Dendritic cell treated with granulocyte-macrophage colony-stimulating factor and Interleukin-4, amounts not matched to agents 40 ng/mL and 50 ng/mL, for 4 days (primary cell): ENCODE measurements at regions not wholly inside any gene's neighbourhood (a gene's known extent, or its start where the extent isn't known, plus 50 kb on each side); places are given as distances from the start of the nearest gene placed in this dataset.

Source experiments
- H3K27ac Mint-ChIP-seq: one replicate; pipeline ENCODE4 v1.8.0; 2022; ENCODE audit warnings: mild to moderate bottlenecking, mixed read lengths
- H3K27me3 Mint-ChIP-seq: one replicate; pipeline ENCODE4 v1.8.0; 2022; ENCODE audit warnings: mild to moderate bottlenecking, mixed read lengths
- H3K36me3 Mint-ChIP-seq: one replicate; pipeline ENCODE4 v1.8.0; 2022; ENCODE audit warnings: low read depth, mixed read lengths
- H3K4me1 Mint-ChIP-seq: one replicate; pipeline ENCODE4 v1.8.0; 2022; ENCODE audit warnings: low read depth, mixed read lengths
- H3K4me3 Mint-ChIP-seq: one replicate; pipeline ENCODE4 v1.8.0; 2022; ENCODE audit warnings: mild to moderate bottlenecking, moderate library complexity, mixed read lengths
- H3K9me3 Mint-ChIP-seq: one replicate; pipeline ENCODE4 v1.8.0; 2022; ENCODE audit warnings: mixed read lengths
- intact Hi-C: fragments of 100-400 bp; cut with micrococcal nuclease; formaldehyde crosslinking; loops from one replicate; pipeline ENCODE4 v1.15.0; 2022

DNA sequence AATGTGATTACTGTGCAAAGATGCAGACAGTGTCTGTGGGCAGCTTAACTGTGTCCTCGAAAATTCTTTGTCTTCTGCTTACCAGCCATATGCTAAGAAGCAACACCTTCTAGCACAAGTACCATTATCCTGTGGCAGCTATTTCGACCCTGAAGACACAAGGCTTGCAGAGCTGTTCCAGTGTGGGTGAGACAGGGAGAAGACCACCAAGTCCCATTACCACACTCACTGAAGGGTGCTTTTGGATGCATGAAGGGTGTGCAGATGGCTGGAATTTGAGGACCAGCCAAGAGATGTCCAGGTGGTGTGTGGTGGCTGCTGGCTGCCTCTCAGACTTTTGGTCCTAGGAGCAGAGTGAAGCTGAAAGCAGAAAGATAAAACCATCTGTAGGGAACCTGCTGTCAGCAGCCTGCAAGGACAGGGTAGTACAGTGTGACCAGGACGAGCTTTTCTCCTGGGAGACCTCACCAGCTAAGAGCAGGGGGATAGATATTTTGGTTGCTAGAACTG, 161.8 kb downstream of the ICE1 start:
- Mint-ChIP-seq H3K36me3 (no peaks in the 10 kb centered on the region), H3K27me3 (no peaks in the 10 kb centered on the region), H3K27ac (no peak overlapping the region), H3K9me3 (peaks cover 12% of the 10 kb centered on the region), H3K4me1 (no peaks in the 10 kb centered on the region), H3K4me3 (no peak overlapping the region)
- intact Hi-C loops, result no loop called here

DNA sequence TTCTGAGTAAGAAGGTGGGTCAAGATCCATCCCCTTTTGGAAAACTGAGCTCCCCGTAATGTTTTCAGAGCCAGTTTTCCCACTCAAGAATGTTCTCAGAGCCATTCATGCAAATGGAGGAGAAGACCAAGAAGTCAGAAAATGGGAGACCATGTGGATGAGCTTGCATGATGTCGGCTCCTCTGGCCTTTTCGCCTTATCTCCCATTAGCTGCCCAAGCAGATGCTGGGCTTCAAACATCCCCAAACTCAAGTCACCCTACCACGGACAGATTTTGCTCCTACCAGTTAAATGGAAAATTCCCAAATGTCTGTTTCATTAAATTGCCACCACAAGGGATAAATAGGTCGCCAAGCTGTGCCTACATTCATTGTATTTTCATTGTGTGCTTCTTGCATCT, 161.4 kb downstream of the ICE1 start:
- H3K27ac Mint-ChIP-seq, result no peak overlapping the region
- H3K27me3 Mint-ChIP-seq, result no peaks in the 10 kb centered on the region
- H3K4me1 Mint-ChIP-seq, result no peaks in the 10 kb centered on the region
- no peak overlapping the region for H3K4me3 Mint-ChIP-seq
- H3K36me3 Mint-ChIP-seq, result no peaks in the 10 kb centered on the region
- peaks cover 10% of the 10 kb centered on the region for H3K9me3 Mint-ChIP-seq
- intact Hi-C loops, result no loop called here

DNA sequence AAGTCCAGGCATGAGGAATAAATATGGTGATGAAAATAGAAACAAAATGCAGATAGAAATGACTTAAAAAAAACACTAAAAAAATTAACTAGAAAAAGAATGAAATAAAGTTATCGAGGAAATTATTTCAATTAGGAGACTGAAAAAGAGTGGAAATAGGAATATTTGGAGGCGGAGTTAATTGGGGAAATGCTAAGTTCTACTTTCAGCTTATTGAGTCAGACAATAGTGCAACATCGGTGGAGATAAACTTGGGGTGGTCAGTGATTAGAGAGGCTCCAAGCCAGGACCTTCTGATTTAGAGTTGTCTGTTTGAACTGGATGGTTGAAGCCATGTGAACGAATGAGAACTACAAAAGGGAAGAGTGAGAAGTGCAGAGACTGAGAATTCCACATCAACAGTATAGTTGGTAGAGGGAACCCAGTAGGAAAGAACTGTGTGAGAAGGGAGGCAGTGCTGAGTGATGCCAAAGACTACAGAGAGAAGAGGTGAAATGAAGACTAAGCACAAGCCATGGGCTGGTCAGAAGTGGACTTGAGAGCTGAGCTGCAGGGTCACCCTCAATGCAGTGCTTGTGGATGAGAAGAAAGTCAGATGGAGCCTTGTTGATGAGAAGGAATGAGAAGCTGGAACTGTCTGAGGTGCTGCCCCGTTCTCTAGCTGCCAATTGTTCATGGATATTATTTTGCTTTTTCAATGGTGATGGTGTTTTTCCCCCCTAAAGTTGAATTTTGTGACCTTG, 160.7 kb downstream of the ICE1 start:
- Mint-ChIP-seq H3K4me3 (no peak overlapping the region), H3K9me3 (peaks cover 4% of the 10 kb centered on the region), H3K27me3 (no peaks in the 10 kb centered on the region), H3K4me1 (no peaks in the 10 kb centered on the region), H3K27ac (no peak overlapping the region), H3K36me3 (no peaks in the 10 kb centered on the region)
- intact Hi-C loops, result no loop called here

DNA sequence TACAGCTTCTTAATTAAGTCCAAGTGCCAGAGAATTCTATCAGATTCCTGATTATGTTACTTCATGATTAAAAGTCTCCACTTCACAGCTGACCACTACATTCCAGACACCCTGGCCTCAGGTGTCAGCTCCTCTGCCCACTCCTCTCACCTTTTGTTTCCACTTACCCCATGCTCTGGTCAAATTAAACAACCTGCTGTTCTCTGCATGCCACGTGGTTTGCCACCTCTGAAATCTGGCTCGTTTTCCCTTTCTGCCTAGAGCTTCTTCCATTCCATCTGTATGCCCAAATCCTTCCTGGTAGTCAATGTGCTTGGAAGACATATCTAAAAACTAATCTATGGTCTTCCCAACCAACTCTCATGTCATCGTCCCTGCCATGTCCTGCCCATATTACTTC, 158.6 kb downstream of the ICE1 start:
- no peaks in the 10 kb centered on the region for H3K9me3 Mint-ChIP-seq
- intact Hi-C loops, result no loop called here
- no peaks in the 10 kb centered on the region for H3K36me3 Mint-ChIP-seq
- H3K4me3 Mint-ChIP-seq, result no peak overlapping the region
- no peaks in the 10 kb centered on the region for H3K27me3 Mint-ChIP-seq
- H3K4me1 Mint-ChIP-seq, result no peaks in the 10 kb centered on the region
- no peak overlapping the region for H3K27ac Mint-ChIP-seq

DNA sequence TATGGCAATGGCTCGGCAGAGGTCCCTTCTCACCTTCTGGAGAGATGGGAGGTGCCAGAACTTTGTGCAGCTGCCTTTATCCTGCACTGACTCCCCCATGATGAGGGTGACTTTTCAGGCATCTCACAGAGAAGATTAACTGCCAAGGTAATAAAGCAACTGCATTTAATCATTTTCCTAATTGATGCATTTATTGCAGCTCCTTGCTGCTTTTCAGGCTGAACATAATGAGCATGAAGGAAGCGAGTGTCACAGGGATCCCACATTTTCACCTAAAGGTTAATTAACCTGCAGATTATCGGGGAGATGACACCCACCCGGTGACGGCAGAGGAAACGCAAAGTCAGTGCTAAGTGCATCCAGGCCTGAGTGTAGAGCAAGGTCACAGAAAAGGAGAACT, 154.3 kb downstream of the ICE1 start:
- H3K27me3 Mint-ChIP-seq, result no peaks in the 10 kb centered on the region
- H3K4me3 Mint-ChIP-seq, result no peak overlapping the region
- no peak overlapping the region for H3K27ac Mint-ChIP-seq
- H3K9me3 Mint-ChIP-seq, result no peaks in the 10 kb centered on the region
- no peaks in the 10 kb centered on the region for H3K4me1 Mint-ChIP-seq
- H3K36me3 Mint-ChIP-seq, result no peaks in the 10 kb centered on the region
- intact Hi-C loops, result no loop called here

DNA sequence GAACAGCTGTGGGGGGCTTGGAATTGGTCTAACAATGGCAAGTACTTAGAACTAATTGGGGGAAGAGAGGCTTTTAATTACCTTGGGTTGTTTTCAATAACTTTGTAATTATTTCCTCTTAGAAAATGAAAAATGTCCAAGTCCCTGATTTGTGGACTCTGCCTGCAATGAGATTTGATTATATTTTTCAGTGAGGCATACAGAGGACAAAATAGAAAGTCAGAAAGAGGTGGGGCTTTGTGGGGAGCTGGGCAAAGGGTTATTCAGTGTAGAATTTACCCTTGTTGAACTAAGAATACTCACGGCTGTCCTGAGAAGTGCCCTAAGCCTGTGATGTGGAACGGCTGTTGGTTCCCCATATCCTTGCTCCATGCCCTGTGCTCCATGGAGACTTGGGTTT, 153.0 kb downstream of the ICE1 start:
- Mint-ChIP-seq H3K36me3 (no peaks in the 10 kb centered on the region), H3K27ac (no peak overlapping the region), H3K9me3 (no peaks in the 10 kb centered on the region), H3K27me3 (no peaks in the 10 kb centered on the region), H3K4me1 (no peaks in the 10 kb centered on the region), H3K4me3 (no peak overlapping the region)
- intact Hi-C loops, result no loop called here

DNA sequence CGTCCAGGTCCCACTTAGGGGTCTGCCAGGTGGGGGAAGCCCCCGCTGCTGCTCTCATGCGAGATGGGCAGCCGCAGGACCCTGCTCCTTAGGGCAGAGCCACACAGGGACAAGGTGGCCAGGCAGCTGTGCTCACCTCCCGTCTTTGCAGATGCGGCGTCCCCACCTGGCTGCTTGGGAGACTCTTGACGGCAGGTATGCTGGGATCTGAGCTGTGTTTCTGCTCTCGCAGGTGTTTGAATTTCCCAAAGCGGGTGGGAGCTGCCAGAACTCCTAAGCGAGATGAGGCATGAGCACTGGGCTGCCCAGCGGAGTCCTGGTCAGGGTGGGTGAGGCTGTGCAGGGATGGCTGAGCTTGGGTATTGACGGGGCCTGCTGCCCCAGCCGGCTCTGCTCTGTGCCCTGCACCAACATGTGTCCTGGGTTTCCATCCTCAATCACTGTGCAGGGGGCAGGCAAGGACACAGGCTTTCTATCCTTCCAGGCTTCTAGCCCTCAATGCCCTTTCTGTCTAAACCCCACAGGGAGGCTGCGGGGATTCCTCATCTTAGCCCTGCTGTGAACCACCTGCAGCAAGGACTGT, 151.4 kb downstream of the ICE1 start:
- Mint-ChIP-seq H3K36me3 (no peaks in the 10 kb centered on the region), H3K27me3 (no peaks in the 10 kb centered on the region), H3K4me3 (no peak overlapping the region), H3K27ac (no peak overlapping the region), H3K4me1 (no peaks in the 10 kb centered on the region), H3K9me3 (no peaks in the 10 kb centered on the region)
- intact Hi-C loops, result no loop called here

DNA sequence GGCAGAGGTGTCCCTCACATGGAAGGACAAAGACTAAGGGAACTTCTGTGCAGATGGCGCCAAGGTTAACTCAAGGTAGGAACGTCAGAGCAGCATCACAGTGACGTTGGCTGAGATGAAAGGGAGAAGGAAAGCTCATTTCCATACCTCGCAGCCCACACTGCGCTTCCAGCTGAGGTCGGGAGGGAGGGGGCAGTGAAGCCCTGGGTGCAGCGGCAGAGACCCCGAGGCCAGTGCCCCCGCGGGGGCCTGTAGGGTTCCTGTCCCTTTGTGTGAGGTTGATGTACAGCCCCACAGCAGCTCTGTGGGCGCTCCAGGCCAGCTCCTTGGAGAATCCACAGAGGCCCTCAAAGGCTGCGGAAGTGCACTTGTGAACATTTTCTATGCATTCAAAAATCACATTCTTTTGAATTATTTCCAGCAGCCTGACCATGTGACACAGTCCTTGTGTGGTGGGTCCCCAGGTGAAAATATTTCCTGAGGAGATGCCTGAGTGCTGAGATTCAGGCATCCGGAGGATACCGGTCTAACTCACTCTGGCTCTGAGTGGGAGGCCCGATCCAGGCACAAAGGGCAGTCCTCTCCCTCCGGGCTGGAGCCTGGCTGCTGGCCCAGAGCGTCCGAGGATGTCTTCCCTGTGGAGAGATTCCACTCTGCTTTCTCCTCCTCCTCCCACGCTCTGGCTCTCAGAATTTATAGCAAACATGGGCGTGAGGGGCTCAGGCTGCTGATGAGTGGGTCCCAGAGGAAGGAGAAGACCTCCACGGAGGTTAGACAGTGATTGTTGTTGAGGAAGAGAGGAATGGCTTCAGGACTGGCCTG, 150.7 kb downstream of the ICE1 start:
- Mint-ChIP-seq H3K27me3 (no peaks in the 10 kb centered on the region), H3K4me3 (no peak overlapping the region), H3K36me3 (no peaks in the 10 kb centered on the region), H3K9me3 (no peaks in the 10 kb centered on the region), H3K27ac (no peak overlapping the region), H3K4me1 (no peaks in the 10 kb centered on the region)
- intact Hi-C loops, result no loop called here

DNA sequence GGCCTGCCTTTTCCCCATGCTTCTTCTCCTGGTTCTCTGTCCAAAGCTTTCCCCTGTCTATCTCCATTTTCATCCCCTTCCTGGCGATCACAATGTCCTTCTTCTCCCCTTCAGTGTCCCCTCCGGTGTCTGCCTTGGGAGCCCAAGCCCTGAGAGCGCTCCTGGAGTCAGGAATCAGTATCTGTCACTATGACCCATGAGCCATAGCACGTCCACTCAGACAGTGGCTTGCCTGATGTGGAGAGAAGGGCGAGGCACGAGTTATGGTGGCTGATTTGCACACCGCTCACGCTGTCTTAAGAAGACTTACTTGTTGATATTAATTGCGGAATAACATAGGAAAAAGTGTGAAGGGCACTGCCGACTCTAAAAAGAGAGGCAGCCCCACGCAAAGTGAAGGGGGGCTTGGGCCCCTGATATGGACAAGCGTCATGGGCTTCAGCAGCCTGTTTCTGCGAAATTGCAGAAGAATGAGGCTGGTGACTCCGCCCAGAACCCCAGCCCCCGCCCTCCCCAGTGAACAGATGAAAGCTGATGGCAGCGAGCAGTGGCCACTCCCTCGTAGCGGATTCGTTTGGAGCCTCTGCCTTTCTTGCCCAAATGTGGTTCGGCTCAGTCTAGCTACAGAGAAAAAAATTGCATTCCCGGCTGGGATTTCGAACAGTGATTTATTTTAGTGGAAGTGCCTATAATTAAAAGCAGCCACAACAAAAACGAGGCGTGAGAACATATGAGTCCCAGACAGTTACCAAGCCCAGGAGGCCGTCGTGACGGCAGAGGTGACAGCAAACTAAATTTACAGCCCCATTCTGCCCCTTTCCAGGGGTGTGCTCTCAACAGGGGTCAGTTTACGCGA, 149.8 kb downstream of the ICE1 start:
- H3K4me1 Mint-ChIP-seq, result no peaks in the 10 kb centered on the region
- intact Hi-C loops, result no loop called here
- no peak overlapping the region for H3K27ac Mint-ChIP-seq

DNA sequence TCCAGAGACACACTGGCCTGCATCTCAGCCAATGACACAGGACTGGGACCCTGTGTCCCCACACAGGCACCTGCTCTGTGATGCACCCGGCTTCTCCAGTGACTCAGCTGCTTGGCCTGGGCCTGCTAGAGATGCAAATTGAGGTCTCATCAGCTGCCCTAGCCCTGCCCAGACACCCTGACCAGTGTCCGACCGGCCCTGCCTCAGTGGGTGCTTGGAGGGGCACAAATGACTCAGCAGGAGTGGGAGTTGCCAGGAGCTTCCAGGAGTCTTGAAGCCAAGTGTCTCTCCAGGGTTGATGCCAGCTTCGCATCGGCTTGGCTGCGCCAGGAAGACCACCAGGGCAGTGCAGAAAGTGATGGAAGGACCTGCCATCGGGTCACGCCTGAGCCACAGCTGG, 148.2 kb downstream of the ICE1 start:
- H3K27ac Mint-ChIP-seq, result no peak overlapping the region
- H3K9me3 Mint-ChIP-seq, result no peaks in the 10 kb centered on the region
- no peaks in the 10 kb centered on the region for H3K36me3 Mint-ChIP-seq
- H3K27me3 Mint-ChIP-seq, result no peaks in the 10 kb centered on the region
- intact Hi-C loops, result no loop called here
- H3K4me1 Mint-ChIP-seq, result no peaks in the 10 kb centered on the region
- no peak overlapping the region for H3K4me3 Mint-ChIP-seq

More for the DNA sequence above, 149.8 kb downstream of the ICE1 start:
- Mint-ChIP-seq H3K36me3 (no peaks in the 10 kb centered on the region), H3K9me3 (no peaks in the 10 kb centered on the region), H3K27me3 (no peaks in the 10 kb centered on the region), H3K4me3 (no peak overlapping the region)

DNA sequence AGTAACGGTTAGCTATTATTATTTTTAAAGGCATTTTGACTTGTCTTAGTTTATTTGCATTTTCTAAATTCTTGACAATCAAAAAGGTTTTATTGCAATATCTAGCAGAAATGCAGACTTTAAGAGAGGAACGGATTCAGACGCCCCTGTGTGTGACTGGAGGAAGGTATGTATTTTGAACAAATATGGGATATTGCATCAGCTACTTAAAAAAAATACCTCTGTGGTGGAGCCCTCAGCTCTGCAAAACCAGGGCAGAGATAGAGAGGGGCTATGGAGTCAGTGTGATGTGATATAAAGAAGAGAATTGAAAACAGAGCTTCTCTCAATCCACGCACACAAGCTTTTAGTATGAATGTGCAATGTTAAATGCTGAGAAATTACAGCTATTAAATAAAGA, 142.4 kb downstream of the ICE1 start:
- intact Hi-C loops, result no loop called here
- H3K27me3 Mint-ChIP-seq, result no peaks in the 10 kb centered on the region
- no peaks in the 10 kb centered on the region for H3K4me1 Mint-ChIP-seq
- H3K27ac Mint-ChIP-seq, result no peak overlapping the region
- H3K4me3 Mint-ChIP-seq, result no peak overlapping the region
- H3K9me3 Mint-ChIP-seq, result no peaks in the 10 kb centered on the region
- H3K36me3 Mint-ChIP-seq, result no peaks in the 10 kb centered on the region

DNA sequence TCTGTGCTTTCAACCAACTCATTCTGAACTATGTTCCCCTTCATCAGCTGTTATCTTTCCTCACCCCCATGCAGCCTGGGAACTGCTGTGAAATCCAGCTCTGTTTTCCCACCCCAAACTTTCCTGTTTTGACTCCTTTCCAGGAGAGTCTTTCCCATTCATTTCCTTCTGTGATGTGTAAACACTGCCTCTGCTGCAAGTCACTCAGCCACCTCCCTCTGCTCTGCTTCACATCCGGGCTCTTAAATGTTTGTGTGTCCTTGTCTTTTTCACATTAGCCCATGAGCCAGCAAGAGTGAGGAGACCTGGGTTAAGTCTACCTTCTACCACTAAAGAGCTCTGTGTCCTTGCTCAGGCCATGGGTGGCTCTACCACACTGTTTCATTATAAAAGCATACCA, 137.5 kb downstream of the ICE1 start:
- H3K9me3 Mint-ChIP-seq, result peaks cover 2% of the 10 kb centered on the region
- intact Hi-C loops, result no loop called here
- no peaks in the 10 kb centered on the region for H3K27me3 Mint-ChIP-seq

DNA sequence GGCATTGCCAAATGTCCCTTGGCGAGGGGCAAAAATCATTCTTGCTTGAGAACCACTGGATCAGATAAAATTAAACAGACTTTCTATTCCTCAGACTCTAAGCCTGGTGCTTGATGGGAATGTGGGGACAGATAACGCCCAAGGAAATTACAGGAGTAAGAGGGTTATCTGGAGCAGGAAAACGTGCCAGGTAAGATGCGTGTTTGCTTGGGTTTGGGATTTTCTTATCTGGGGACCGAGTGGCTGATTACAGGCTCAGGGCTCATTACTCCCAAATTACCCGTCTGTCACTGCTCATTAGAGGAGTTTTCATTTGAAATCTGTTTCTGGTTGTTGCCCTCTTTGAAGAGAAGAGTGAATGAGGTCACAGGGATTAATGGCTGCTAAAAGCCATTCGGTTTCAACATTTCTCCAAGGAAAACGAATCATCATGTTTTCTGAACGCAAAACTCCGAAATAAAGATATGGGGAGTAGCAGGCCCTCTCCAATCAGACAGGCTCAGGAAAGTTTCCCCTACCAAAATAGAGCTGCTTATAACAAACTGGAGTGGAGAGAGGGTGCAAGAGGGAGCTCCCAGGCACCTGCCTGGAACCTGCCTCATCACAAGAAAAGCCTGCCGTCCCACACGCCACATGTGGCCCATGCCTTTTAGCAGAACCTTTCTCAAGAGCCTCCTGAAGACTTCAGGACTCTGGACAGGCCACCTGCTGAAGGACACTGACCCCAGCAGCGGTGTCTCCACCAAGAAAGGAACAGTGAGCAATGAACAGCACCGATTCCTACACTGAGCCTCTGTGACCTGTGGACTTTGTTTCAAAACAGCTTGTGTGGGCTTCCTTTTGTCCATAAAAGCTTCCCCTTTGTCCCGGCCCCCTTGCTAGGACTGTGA, 136.4 kb downstream of the ICE1 start:
- intact Hi-C loops, result no loop called here

More for the DNA sequence above, 137.5 kb downstream of the ICE1 start:
- Mint-ChIP-seq H3K36me3 (no peaks in the 10 kb centered on the region), H3K4me1 (no peaks in the 10 kb centered on the region), H3K4me3 (no peak overlapping the region), H3K27ac (no peak overlapping the region)

More for the DNA sequence above, 136.4 kb downstream of the ICE1 start:
- Mint-ChIP-seq H3K27ac (no peak overlapping the region), H3K36me3 (no peaks in the 10 kb centered on the region), H3K9me3 (peaks cover 9% of the 10 kb centered on the region), H3K4me1 (no peaks in the 10 kb centered on the region), H3K27me3 (no peaks in the 10 kb centered on the region), H3K4me3 (no peak overlapping the region)
